Suppressor macrophage treated with lipopolysaccharide for 1 hour (primary cell): ENCODE measurements at regions not wholly inside any gene's neighbourhood (a gene's known extent, or its start where the extent isn't known, plus 50 kb on each side); places are given as distances from the start of the nearest gene placed in this dataset.
"Not testable (repeated sequence)": the region's sequence is repeated elsewhere in the genome, so short reads cannot be mapped to it uniquely, and the experiment has no call there.

Experiments used
- DNase-seq, 3 donors: peaks; one replicate each; pipeline ENCODE4 v3.0.0-alpha.2; 2020 to 2022

DNA sequence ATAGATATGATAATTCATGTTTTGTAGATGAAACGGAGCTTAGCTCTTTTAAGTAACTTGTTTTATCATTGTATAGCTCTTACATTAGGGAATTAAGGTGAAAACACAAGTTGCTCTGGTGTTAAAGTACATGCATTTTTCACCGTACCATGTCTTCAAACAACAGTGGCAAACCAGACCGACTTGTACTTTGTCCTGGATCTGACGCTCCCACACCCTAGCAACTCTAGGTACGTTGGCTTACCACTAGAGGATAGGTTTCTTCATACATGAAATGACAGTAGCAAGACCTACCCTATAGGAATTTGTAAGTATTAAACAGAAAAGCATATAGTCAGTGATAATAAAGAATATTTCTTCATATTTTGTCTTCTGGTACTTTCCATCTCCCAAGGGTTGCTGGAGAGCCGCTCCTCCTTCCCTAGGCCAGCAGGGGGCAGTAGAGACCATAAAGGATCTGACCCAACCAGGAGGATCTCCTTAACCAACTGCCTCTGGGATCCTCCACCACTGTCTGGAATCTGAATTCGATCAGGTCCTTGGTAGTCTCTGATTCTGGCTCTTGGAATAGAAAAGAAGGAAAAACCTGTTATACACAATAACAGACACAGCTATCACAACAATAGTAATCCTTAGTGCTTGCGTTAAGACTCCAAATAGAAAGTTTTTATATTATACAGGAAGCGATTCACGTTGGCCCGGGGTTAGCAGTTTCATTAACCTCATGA lies 136.7 kb downstream of the CAVIN4 start:
- peak; percentile 63 to 80 (median 74) for DNase-seq

DNA sequence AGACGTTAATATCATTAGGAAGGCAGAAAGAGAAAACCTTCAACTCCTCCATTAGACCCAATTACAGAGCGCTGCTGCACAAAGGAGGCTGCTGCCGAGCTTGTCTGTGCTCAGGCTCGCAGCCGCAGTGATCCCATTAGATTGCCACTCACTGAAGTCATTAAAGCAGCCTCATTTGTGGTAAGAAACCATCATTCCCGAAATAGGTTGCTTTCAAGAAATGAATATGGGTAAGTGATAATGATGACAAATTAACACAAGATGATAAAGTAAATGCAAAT lies 137.2 kb downstream of the CAVIN4 start:
- no peak for DNase-seq

DNA sequence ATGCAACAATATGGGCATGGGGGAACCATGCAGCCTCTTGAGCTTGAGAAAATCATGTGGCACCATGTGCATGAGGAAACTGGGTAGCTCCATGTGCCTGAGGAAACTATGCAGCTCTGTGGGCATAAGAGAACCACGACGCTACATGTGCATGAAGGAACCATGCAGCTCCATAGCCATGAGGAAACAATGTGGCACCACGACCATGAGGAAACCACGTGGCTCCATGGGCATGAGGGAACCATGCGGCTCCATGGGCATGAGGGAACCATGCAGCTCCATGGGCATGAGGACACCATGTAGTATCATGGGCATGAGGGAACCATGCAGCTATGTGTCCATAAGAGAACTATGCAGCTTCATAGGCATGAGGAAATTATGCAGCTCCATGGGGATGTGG lies 140.8 kb downstream of the CAVIN4 start:
- no peak for DNase-seq

DNA sequence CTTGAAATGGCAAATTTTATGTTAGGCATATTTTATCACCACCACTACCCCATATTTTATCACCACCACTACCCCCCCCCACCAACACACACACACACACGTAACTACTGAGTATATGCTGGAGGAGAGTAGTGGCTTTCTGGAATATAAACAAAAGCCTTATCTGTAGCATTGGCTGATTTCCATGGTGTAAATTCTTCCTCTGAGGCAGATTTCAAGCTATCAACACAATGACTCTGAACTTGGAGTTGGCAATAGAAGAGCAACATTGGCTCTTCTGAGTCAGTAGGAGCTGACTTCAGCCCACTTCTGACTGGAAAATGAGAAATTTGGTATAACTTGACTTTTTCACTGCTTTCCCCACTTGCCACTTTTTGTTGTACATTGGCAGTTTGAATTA lies 143.0 kb downstream of the CAVIN4 start:
- no peak for DNase-seq

DNA sequence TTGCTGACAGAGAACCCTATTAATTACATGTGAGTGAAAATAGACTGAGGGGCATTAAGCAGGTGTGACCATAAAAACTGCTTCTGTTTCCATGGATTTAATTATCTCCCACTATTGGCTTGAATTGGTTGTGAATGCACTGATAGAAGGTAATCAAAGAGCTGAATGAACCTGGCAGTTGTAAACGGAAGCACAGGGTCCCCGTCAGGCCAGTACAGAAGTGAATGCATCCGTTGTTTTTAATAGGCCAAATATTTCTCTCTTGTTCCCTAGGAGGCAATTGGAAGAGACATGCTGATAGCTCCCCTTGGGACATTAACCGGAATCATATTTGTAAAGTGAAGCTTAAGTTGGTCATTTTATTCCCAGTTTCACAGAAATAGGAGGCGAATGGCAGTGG lies 147.0 kb downstream of the CAVIN4 start:
- DNase-seq, result no peak

- no peak for DNase-seq
These were observed 147.5 kb downstream of the CAVIN4 start for GRCh38 chr9:100725371-100725770.

DNA sequence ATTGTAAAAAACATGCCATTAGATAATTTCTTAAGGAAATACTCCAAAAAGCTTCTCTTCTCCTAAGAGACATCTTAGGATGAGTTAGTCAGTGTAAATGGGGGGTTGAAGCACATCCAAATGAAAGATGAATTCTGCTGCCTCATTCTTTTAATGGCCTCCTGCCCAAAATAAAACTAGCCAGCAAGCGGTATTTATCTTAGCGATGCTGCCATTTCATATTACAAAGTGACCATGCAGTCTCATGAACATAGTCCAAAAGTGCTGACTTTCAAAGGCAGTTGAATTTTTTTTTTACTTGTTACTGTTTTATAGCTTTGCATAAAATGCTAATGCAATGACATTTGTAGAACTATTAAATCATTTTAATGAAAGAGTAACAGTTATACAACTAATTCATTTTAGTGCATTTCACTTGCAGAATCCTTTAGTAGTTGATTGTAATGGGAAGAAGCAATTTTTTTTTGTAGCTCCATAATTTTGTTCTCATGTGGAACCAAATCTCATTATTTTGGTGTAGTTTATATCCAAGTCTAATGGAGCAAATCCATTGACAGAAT lies 151.5 kb downstream of the CAVIN4 start:
- DNase-seq, result no peak

DNA sequence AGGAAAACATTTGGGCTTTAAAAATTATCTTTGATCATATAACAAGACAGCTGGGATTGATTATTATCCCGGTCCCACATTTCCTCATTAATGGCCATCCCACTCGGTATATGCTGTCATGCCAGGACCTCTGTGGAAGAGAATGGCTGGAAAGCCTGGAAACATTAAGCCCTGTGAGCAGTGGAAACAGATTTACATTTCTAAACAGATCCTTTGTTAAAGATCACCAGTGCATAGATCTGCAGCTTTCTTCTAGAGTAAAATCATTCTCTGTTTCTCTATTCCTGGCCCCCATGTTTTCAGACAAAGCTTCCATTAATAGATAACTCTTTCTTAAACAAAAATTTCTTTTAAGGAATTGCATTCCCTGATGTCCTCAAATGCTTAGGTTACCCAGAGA lies 152.2 kb downstream of the CAVIN4 start:
- no peak for DNase-seq

DNA sequence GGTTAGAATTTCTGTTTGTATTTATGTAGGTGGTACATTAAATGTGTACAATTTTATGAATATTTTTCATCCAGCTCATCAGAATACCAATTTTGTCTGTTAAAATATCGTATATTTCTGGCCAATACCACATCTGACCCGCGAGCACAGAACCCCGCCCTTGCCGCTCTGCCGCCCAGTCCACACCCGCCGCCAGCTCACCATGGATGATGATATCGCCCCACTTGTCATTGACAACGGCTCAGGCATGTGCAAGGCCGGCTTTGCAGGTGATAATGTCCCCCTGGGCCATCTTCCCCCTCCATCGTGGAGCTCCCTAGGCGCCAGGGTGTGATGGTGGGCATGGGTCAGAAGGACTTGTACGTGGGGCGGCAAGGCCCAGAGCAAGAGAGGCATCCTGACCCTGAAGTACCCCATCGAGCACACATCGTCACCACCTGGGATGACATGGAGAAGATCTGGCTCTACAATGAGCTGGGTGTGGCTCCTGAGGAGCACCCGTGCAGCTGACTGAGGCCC lies 153.2 kb downstream of the CAVIN4 start:
- DNase-seq, result no peak

GRCh38 chr9:100731557-100731956 lies 153.7 kb downstream of the CAVIN4 start:
- DNase-seq, result no peak

DNA sequence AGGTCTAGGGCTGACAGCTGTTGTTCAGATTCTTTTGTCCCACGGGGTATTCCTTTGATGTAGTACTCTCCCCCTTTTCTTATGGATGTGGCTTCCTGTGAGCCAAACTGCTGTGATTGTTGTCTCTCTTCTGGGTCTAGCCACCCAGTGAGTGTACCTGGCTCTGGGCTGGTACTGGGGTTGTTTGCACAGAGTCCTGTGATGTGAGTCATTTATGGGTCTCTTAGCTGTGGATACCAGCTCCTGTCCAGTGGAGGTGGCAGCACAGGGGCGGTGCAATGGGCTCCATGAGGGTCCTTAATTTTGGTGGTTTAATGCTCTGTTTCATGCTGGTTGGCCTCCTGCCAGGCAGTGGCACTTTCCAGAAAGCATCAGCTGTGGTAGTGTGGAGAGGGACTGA lies 161.3 kb downstream of the CAVIN4 start:
- DNase-seq, result no peak

DNA sequence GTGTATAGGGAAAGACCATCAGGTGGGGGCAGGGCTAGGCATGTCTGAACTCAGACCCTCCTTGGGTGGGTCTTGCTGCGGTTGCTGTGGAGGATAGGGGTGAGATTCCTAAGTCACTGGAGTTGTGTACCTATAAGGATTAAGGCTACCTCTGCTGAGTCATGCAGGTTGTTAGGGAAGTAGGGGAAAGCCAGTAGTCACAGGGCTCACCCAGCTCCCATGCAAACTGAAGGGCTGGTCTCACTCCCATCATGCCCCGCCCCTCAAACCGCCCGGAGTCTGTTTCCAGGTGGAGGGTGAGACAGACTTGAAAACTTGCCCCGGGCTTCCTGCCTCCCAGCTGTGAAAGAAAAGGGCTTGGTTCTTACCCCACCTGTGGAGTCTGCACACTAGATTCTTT lies 161.8 kb downstream of the CAVIN4 start:
- no peak for DNase-seq

- not testable (repeated sequence) for DNase-seq
These were observed 171.1 kb downstream of the CAVIN4 start for GRCh38 chr9:100748930-100749329.

DNA sequence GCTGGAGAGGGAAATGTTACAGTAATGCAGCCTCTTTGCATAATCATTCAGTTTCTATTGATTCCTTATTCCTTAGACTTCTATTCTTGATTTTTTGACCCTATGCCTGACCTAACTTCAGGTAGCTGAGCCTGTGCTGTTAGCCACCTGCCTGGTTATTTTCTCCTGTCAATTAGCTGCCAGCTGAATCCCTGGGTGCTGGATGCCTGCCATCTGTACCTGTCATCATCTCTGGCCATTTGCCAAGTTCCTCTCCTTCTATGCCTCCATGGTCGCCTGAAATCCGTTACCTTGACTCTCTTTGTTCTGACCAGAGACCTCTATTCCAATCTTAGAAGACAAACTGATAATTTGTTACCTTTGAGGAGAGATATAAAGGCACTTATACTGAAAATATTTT lies 178.3 kb downstream of the CAVIN4 start:
- no peak for DNase-seq

DNA sequence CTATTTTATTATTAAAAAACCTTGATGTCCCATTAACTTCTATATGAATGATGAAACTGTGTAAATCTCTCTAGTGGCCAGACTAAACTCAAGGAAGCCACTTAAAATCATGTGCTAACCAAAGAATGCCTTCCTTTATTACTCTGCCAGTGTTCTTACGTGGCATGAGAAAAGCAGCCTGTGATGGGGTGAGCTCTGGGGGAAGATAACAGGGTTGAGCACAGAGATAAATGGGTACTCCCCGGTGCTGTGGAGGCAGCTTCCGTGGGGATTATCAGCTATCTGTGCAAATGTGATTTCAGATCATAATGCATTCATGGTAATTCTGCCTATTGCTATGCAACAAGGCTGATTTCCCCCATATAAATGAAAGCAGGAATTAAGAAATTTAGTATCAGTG lies 181.3 kb downstream of the CAVIN4 start:
- DNase-seq, result no peak

DNA sequence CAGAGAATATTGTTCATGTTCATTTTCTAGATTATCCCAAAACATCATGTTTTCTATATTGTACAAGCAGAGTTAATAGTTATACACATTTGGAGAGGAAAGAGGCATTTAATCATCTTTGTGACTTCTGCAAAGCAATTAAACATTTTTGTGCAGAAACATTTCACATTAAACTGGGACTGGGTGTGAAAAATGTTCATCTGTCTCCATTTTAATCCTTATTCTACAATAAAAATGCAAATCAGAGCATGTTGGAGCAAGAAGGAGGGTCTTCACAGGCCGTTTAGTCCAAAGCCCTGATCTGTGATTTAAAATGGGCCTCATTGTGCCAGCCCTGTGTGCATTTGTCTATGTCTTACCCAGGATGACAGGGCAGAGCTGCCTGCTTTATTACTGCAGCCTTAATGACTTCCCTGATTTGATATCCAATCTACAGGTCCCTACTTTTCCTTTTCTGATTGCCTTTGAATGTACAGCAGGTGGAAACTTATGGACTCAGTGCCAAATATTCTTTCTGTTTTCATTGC lies 183.5 kb downstream of the CAVIN4 start:
- DNase-seq, result no peak

DNA sequence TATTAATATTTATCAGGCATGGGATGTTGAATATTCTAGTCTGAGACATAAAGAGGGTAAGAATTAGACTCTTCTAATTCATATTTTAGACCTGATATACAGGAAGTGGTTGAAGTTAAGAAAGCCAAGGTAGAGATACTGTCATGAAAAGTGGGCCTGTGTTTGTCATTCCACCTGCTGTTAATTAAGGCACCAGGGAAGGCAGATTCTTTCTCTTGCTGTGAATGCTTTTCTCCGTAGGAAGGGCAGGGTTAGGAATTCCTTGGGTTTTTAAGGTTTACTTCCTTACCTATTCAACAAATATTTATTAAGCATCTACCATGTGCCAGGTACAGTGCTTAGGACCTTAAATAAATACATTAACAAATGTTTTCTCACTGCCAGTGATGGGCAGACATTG lies 196.4 kb downstream of the CAVIN4 start:
- DNase-seq, result no peak

- DNase-seq, result no peak
These were observed 197.1 kb downstream of the CAVIN4 start for GRCh38 chr9:100774962-100775361.

DNA sequence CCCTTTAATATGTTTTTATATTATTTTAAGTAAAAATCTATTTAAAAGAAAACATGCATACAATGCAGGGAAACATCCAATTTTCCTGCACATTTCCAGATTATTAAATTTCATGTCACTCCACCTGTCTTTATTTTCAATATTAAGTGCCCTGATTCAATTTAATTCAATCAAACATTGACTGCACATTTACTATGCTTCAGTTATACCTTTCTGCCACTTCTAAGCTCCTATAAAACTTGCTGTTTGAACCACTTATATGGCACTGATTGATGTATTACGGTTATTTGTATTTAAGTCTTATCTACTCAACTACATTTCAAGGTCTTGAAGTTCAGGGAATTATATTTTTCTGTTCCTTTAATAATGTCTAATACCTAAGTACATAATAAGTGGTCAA lies 198.0 kb downstream of the CAVIN4 start:
- no peak for DNase-seq

GRCh38 chr9:100784755-100785154 lies 206.9 kb downstream of the CAVIN4 start:
- DNase-seq, result no peak

- no peak for DNase-seq
These were observed 208.1 kb downstream of the CAVIN4 start for GRCh38 chr9:100785946-100786345.

DNA sequence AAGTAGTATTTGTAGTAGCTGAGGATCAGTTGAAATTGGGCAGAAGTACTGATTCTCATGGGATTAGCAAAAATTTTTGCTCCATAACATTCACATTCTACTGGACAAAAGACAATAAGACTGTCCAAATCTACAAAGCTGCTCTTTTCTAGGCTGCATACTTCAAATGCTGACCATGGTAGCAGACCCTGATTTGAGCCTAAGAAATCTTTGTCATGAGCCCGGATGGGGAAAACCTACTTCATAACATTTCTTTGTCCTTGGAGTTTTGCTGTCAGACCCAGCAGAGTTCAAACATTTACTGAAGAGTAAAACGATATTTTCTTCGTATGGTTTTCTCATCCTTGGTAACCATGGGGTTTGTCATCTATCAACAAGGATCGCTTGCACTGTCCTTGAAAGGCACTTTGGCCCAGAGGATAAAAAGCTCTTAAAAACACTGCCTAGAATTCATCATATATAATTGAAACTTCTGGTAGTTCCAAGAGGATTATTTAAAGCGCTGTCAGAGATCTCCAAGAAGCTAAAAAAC lies 216.9 kb downstream of the CAVIN4 start:
- DNase-seq, result no peak

DNA sequence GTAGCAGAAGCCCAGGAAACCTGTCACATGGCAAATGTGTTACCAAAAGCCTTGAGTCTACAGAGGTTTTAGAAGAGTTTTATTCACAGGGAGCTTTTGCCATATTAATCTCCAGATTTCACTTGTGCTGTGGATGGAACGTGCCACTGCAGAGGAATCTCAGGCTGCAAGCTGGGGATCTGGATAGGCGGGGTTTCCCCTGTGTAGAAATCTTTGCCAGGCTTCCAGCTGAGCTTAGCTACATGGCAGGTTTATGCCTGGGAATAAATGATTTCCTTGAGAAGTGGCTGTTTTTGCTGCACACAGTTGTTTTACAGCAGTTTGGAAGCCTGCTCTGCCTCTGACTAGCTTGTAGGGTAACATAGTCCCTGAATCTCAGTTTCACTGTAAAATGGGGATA lies 224.6 kb upstream of the PLPPR1 start:
- DNase-seq, result no peak

DNA sequence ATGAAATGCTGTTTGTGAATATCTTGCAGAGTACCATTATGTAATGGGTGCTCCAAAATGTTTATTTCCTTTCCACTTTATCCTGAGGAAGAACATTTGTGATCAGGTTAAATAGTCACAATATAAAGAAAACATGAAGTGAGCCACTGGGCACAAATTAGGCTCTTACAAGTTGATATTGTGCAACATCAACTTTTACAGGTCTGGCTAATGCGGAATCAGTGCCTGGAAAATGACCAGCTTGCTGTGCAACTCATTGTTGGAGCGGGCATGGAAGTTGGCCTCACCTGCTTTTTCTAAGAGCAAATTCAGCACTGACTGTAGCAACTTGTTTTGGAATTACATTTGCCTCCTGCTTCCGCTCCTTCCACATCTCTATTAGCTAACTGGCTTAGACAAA lies 216.9 kb upstream of the PLPPR1 start:
- no peak for DNase-seq

DNA sequence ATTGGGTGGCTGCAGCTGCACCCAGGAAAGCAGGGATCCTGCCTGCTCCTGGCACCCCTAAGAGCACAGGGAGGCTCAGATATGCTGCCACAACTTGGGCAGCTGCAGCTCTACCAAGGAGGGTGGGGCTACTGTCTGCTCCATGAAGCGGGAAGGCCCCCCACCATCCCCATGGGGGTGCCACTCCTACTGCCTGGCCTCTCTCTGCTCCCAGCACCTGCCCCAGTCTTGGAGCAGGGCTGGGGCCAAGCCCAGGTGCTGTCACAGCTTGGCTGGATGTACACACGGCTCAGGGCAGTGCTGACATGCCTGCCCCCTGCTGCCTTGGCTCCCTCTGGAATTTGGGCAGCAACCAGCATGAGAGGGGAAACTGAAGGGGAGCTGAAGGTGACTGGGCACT lies 214.7 kb upstream of the PLPPR1 start:
- DNase-seq, result no peak
